ENCODE measurements at regions not wholly inside any gene's neighbourhood (a gene's known extent, or its start where the extent isn't known, plus 50 kb on each side); places are given as distances from the start of the nearest gene placed in this dataset.
"Not testable (repeated sequence)": the region's sequence is repeated elsewhere in the genome, so short reads cannot be mapped to it uniquely, and the experiment has no call there.

DNA sequence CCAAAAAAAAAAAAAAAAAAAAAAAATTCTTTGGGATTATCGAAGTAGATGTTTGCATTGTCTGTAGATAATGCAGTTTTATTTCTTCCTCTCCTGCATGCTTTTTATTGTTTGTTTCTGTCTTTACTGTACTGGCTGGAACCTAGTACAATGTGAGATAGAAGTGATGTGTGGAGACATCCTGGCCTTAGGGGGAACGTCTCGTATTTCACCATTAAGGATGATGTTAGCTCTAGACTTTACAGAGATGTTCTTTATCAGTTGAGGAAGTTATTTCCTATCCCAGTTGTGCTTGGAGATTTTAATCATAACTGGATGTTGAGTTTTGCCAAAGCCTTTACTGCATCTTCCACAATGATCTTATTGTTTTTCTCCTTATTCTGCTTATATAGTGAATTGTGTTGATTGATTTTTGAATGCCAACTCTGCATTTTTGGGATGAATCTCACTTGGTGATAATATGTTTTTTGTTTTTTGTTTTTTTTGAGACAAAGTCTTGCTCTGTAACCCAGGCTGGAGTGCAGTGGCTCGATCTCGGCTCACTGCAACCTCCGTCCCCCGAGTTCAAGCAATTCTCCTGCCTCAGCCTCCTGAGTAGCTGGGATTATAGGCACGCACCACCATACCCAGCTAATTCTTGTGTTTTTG lies 179.7 kb downstream of the LAT start:
- not testable (repeated sequence) for DNase-seq; H3K9me3 Mint-ChIP-seq; H3K27ac Mint-ChIP-seq; H3K27me3 Mint-ChIP-seq; ATAC-seq; H3K36me3 Mint-ChIP-seq (ENCODE audit: low read depth); H3K4me1 Mint-ChIP-seq; H3K4me3 Mint-ChIP-seq

- H3K27ac Mint-ChIP-seq; H3K9me3 Mint-ChIP-seq; H3K27me3 Mint-ChIP-seq; ATAC-seq; H3K4me3 Mint-ChIP-seq; DNase-seq; H3K36me3 Mint-ChIP-seq (ENCODE audit: low read depth): not testable (repeated sequence)
- H3K4me1 Mint-ChIP-seq = peaks cover 22% of the 10 kb centered on the region
Observed at GRCh38 chr16:29160171-29160570, 175.3 kb downstream of the LAT start.

DNA sequence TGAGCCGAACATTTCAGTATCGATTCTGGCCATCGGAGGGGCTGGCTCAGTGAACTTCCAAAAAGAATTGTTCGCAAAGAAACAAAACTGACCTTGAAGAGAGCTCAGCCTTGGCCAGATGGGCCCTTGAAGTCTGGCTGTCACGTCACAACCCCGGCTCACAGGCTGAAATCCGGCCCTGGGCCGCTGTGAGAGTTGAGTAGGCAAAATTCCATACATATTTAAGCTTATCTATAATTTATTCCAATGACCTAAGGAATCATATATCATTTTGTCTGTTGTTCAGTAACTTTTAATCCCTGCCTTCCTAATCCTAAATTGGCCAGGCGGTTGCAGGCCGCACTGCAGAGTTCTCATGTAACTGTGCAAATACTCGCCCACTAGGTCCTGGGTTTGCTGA lies 174.8 kb downstream of the LAT start:
- ATAC-seq; H3K27ac Mint-ChIP-seq; H3K36me3 Mint-ChIP-seq (ENCODE audit: low read depth); H3K27me3 Mint-ChIP-seq; H3K9me3 Mint-ChIP-seq; DNase-seq; H3K4me3 Mint-ChIP-seq: not testable (repeated sequence)
- peaks cover 26% of the 10 kb centered on the region for H3K4me1 Mint-ChIP-seq

- DNase-seq = no peak
- H3K27ac Mint-ChIP-seq = no peak overlapping the region
- no peaks in the 10 kb centered on the region for H3K27me3 Mint-ChIP-seq
- no peak overlapping the region for H3K4me3 Mint-ChIP-seq
- peaks cover 33% of the 10 kb centered on the region for H3K4me1 Mint-ChIP-seq
- H3K36me3 Mint-ChIP-seq (ENCODE audit: low read depth) = peaks cover 8% of the 10 kb centered on the region
- no peak for ATAC-seq
- no peaks in the 10 kb centered on the region for H3K9me3 Mint-ChIP-seq
Observed at GRCh38 chr16:29158785-29159184, 173.9 kb downstream of the LAT start.

DNA sequence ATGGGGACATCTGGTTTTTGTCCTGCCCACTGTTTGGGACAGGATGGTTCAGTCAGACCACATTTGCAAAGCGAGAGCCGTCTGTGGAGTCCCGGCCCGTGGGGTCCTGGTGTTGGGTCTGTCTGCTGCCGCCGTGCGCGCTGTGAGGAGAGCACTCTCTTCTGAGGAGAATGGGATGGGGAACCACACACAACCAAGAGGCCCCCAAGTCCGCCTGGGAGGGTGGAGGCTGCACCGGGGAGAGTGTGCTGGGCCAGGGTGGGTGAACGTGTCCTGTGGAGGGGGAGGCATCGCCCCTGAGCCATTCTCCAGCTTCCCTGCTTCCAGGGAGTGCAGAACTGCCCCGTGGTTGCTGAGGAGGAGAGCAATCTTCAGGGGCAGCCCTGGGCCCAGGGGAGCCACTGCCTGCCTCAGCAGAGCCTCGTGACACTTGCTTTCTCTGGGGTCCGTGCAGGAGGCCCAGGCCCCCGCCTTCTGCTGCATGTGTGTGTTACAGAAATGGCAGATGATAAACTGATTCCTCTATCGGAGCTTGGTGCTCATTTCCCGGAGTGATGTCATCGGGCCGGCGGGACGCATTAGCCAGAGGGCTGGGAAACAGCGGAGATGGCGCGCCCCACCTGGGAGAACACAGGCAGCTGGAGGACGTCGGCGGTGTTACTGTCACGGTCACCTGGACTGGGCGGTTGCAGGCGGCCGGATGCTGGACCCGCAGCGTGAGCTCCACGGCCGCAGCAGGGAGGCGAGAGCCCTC lies 173.4 kb downstream of the LAT start:
- H3K9me3 Mint-ChIP-seq; H3K36me3 Mint-ChIP-seq (ENCODE audit: low read depth); ATAC-seq; H3K27ac Mint-ChIP-seq; H3K4me3 Mint-ChIP-seq; H3K27me3 Mint-ChIP-seq; DNase-seq: not testable (repeated sequence)
- H3K4me1 Mint-ChIP-seq = peaks cover 35% of the 10 kb centered on the region

DNA sequence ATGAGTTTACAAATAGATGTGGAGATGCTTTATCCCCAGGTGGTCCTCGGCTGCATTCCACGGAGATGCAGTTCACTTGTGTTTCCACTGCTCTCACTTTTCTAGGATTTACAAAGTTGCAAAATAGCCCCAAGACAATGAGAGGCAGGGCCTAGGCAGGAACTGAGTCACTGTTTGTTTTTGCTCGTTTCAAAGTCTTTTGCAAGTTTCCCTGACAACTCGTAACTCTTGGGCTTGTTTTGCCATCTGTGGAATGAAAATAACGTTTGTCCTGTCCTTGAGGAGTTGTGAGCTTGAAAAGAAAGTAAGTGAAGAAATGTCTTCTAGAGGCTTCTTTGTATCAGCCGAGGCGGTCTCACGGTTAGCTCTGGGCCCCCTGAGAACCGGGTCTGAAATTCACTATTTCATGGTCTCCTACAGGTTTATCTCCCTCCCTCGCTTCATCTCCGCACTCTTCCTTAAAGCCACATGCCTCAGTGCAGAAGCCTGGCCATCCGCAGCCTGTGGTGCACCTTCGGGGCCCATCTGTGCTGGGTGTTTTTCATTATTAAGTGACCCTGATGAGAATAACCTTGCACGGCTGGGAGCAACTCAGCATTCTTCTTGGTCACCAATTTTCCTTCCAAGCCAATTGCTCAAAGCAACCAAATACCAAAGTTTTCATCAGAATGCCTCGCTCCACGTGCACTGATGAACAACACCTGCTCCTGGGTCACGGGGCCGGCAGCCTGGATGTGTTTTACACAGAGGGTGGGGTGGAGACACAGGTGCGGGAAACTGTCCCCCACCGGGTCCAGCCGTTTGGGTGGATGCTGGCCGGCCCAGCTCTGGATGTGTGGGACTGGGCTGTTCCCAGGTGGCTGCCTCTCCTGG lies 172.4 kb downstream of the LAT start:
- H3K9me3 Mint-ChIP-seq; H3K27me3 Mint-ChIP-seq; ATAC-seq; DNase-seq; H3K4me3 Mint-ChIP-seq; H3K27ac Mint-ChIP-seq; H3K36me3 Mint-ChIP-seq (ENCODE audit: low read depth): not testable (repeated sequence)
- H3K4me1 Mint-ChIP-seq = peaks cover 39% of the 10 kb centered on the region

- H3K4me3 Mint-ChIP-seq = no peak overlapping the region
- H3K36me3 Mint-ChIP-seq (ENCODE audit: low read depth) = peaks cover 8% of the 10 kb centered on the region
- ATAC-seq (no peak), DNase-seq (no peak)
- peaks cover 42% of the 10 kb centered on the region for H3K4me1 Mint-ChIP-seq
- H3K27me3 Mint-ChIP-seq = no peaks in the 10 kb centered on the region
- no peaks in the 10 kb centered on the region for H3K9me3 Mint-ChIP-seq
- no peak overlapping the region for H3K27ac Mint-ChIP-seq
Observed at GRCh38 chr16:29156511-29156910, 171.7 kb downstream of the LAT start.

DNA sequence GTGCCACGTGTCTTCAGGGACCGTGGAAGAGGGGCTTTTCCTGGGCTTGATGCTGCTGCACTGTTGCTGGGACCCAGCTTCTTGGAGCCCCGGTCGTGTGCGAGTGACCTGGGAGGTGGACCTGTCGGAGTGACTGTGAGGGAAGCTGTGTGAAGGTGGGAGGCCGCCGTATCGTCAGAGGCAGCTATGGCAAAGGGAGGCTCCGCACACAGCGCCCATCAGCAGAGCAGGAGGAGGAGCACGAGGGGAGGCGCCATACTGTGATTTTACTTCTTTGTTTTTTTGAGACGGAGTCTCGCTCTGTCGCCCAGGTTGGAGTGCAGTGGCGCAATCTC lies 171.0 kb downstream of the LAT start:
- H3K4me3 Mint-ChIP-seq; H3K9me3 Mint-ChIP-seq; DNase-seq; H3K27me3 Mint-ChIP-seq; ATAC-seq; H3K36me3 Mint-ChIP-seq (ENCODE audit: low read depth); H3K27ac Mint-ChIP-seq: not testable (repeated sequence)
- peaks cover 46% of the 10 kb centered on the region for H3K4me1 Mint-ChIP-seq

GRCh38 chr16:29155131-29155865 lies 170.4 kb downstream of the LAT start:
- DNase-seq; H3K4me3 Mint-ChIP-seq; H3K36me3 Mint-ChIP-seq (ENCODE audit: low read depth); H3K9me3 Mint-ChIP-seq; H3K27me3 Mint-ChIP-seq; H3K27ac Mint-ChIP-seq; ATAC-seq: not testable (repeated sequence)
- peaks cover 50% of the 10 kb centered on the region for H3K4me1 Mint-ChIP-seq

- no peaks in the 10 kb centered on the region for H3K27me3 Mint-ChIP-seq
- peaks cover 56% of the 10 kb centered on the region for H3K4me1 Mint-ChIP-seq
- H3K27ac Mint-ChIP-seq = no peak overlapping the region
Observed at GRCh38 chr16:29154676-29155121, 169.8 kb downstream of the LAT start.

DNA sequence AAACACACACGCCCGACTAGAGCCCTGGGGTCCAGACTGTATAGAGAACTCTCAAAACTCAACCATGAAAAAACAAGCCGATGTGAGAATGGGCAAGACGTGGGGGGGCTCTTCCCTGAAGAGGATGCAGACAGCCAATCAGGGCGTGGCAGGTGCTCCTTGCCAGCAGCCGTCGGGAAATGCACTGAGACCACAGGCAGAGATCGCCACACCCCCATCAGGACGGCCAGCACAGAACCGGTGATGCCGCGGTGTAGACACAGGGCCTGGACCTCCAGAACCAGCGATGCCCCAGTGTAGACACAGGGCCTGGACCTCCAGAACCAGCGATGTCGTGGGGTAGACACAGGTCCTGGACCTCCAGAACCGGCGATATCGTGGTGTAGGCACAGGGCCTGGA lies 169.2 kb downstream of the LAT start:
- Mint-ChIP-seq H3K4me3 (no peak overlapping the region), H3K36me3 (ENCODE audit: low read depth) (peaks cover 16% of the 10 kb centered on the region), H3K9me3 (no peaks in the 10 kb centered on the region), H3K27ac (no peak overlapping the region), H3K27me3 (no peaks in the 10 kb centered on the region), H3K4me1 (peaks cover 62% of the 10 kb centered on the region)
- ATAC-seq (no peak), DNase-seq (no peak)

More at GRCh38 chr16:29154676-29155121, 169.8 kb downstream of the LAT start:
- Mint-ChIP-seq H3K36me3 (ENCODE audit: low read depth) (peaks cover 11% of the 10 kb centered on the region), H3K9me3 (no peaks in the 10 kb centered on the region), H3K4me3 (no peak overlapping the region)
- ATAC-seq = no peak
- DNase-seq = no peak

DNA sequence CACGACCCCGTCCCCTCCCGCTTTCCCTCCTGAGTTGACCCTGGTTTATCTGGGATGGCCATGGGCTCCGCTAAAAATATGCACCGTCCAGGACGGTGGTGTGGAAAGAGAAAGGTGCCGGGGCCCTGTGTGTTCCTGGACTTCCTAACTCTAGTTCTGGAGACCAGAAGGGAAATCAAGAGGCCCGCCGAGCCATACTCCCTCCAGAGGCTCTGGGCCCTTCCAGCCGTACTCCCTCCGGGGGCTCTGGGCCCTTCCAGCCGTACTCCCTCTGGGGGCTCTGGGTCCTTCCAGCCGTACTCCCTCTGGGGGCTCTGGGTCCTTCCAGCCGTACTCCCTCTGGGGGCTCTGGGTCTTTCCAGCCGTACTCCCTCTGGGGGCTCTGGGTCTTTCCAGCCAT lies 168.5 kb downstream of the LAT start:
- not testable (repeated sequence) for H3K27ac Mint-ChIP-seq, DNase-seq, H3K9me3 Mint-ChIP-seq, ATAC-seq, H3K27me3 Mint-ChIP-seq, H3K4me3 Mint-ChIP-seq
- Mint-ChIP-seq H3K36me3 (ENCODE audit: low read depth) (peaks cover 17% of the 10 kb centered on the region), H3K4me1 (peaks cover 70% of the 10 kb centered on the region)

GRCh38 chr16:29152544-29153031 lies 167.7 kb downstream of the LAT start:
- not testable (repeated sequence) for H3K4me3 Mint-ChIP-seq, H3K9me3 Mint-ChIP-seq, H3K27me3 Mint-ChIP-seq, H3K27ac Mint-ChIP-seq, ATAC-seq, DNase-seq
- H3K36me3 Mint-ChIP-seq (ENCODE audit: low read depth) = peaks cover 17% of the 10 kb centered on the region
- peaks cover 77% of the 10 kb centered on the region for H3K4me1 Mint-ChIP-seq

DNA sequence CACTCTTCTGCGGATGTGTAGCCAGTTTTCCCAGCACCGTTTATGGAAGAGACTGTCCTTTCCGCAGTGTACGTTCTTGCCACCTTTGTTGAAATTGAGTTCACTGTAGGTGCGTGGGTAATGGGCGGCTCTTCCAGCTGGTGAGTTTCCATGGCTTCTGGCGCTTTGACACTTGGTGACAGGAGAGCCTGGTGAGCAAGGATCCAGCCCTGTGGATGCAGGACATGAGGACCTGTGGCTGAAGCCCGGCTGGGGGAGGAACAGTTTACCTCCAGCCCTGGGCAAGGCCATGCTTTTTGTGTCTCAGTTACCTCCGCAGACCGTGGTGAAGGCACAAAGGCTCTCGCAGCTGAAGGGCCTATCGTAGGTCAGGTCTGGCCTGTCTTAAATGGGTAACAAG lies 166.5 kb downstream of the LAT start:
- no peak for ATAC-seq
- peaks cover 13% of the 10 kb centered on the region for H3K36me3 Mint-ChIP-seq (ENCODE audit: low read depth)
- peaks cover 73% of the 10 kb centered on the region for H3K4me1 Mint-ChIP-seq
- no peaks in the 10 kb centered on the region for H3K27me3 Mint-ChIP-seq
- H3K4me3 Mint-ChIP-seq = no peak overlapping the region
- H3K27ac Mint-ChIP-seq = no peak overlapping the region
- no peaks in the 10 kb centered on the region for H3K9me3 Mint-ChIP-seq
- no peak for DNase-seq
